ENCODE measurements at regions not wholly inside any gene's neighbourhood (a gene's known extent, or its start where the extent isn't known, plus 50 kb on each side); places are given as distances from the start of the nearest gene placed in this dataset.

DNA sequence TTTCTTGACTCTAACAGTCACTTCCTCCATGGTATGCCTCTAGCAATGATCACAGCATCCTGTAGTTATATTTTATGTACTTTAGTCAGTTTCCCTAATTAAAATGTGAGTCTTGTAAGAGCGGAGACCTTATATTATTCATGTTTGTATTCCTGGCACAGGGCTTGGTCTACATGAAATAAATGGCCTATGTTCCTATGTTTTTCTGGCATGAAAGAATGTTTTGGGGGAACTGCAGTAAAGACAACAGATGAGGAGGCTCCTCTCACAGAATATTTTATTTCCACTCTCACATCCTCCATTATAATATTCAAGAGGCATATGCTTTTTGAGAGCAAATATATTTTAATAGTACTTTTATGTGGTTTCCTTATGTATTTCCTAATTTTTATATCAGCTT lies 429.8 kb upstream of the PDE3A start:
- RAD21 ChIA-PET (ENCODE audit: low non-redundant PET in 1 of 2, low total read pairs in 2 of 2, uncharacterized antibody in 2 of 2, unreplicated experiment in 2 of 2): no interaction called here
- no peaks in the 10 kb centered on the region for H3K9me3 ChIP-seq (ENCODE audit: control insufficient read depth in 1 of 2, insufficient read depth in 1 of 2, low read depth in 1 of 2, low read length in 2 of 2)
- no peak for DNase-seq (ENCODE audit: low read depth, low spot score)
- no peaks in the 10 kb centered on the region for H4K20me1 ChIP-seq (ENCODE audit: insufficient read depth)
- no TSS peak for BruUV-seq (replicated peaks)
- no peak overlapping the region for H3K9ac ChIP-seq (ENCODE audit: low read length)
- H3K79me2 ChIP-seq (ENCODE audit: insufficient read depth, low read length): no peaks in the 10 kb centered on the region
- TF ChIP-seq JUND (IDR thresholded peaks at IDR 0.05) (no peak), EZH2phosphoT487 (IDR thresholded peaks at IDR 0.05; ENCODE audit: borderline replicate concordance) (no peak), CEBPB (IDR thresholded peaks at IDR 0.05; ENCODE audit: low read depth) (no peak), EGR1 (IDR thresholded peaks at IDR 0.05; ENCODE audit: low read depth) (no peak), TCF7L2 (IDR thresholded peaks at IDR 0.05; ENCODE audit: borderline replicate concordance, extremely low read depth, insufficient read depth, insufficient read length) (no peak), YY1 (IDR thresholded peaks at IDR 0.05; ENCODE audit: extremely low read depth, insufficient replicate concordance, low read depth, low read length) (no peak), SP1 (IDR thresholded peaks at IDR 0.05; ENCODE audit: low read depth) (no peak), EZH2 (IDR thresholded peaks at IDR 0.05) (no peak), RAD21 (IDR thresholded peaks at IDR 0.05; ENCODE audit: low read depth) (no peak)
- TF ChIP-seq, protein P1, sequence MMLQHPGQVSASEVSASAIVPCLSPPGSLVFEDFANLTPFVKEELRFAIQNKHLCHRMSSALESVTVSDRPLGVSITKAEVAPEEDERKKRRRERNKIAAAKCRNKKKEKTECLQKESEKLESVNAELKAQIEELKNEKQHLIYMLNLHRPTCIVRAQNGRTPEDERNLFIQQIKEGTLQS (IDR thresholded peaks at IDR 0.05): no peak
- TF ChIP-seq, protein P2, sequence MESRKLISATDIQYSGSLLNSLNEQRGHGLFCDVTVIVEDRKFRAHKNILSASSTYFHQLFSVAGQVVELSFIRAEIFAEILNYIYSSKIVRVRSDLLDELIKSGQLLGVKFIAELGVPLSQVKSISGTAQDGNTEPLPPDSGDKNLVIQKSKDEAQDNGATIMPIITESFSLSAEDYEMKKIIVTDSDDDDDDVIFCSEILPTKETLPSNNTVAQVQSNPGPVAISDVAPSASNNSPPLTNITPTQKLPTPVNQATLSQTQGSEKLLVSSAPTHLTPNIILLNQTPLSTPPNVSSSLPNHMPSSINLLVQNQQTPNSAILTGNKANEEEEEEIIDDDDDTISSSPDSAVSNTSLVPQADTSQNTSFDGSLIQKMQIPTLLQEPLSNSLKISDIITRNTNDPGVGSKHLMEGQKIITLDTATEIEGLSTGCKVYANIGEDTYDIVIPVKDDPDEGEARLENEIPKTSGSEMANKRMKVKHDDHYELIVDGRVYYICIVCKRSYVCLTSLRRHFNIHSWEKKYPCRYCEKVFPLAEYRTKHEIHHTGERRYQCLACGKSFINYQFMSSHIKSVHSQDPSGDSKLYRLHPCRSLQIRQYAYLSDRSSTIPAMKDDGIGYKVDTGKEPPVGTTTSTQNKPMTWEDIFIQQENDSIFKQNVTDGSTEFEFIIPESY (IDR thresholded peaks at IDR 0.05; ENCODE audit: extremely low read depth, insufficient replicate concordance, low read length): no peak
- TF ChIP-seq, protein P3, sequence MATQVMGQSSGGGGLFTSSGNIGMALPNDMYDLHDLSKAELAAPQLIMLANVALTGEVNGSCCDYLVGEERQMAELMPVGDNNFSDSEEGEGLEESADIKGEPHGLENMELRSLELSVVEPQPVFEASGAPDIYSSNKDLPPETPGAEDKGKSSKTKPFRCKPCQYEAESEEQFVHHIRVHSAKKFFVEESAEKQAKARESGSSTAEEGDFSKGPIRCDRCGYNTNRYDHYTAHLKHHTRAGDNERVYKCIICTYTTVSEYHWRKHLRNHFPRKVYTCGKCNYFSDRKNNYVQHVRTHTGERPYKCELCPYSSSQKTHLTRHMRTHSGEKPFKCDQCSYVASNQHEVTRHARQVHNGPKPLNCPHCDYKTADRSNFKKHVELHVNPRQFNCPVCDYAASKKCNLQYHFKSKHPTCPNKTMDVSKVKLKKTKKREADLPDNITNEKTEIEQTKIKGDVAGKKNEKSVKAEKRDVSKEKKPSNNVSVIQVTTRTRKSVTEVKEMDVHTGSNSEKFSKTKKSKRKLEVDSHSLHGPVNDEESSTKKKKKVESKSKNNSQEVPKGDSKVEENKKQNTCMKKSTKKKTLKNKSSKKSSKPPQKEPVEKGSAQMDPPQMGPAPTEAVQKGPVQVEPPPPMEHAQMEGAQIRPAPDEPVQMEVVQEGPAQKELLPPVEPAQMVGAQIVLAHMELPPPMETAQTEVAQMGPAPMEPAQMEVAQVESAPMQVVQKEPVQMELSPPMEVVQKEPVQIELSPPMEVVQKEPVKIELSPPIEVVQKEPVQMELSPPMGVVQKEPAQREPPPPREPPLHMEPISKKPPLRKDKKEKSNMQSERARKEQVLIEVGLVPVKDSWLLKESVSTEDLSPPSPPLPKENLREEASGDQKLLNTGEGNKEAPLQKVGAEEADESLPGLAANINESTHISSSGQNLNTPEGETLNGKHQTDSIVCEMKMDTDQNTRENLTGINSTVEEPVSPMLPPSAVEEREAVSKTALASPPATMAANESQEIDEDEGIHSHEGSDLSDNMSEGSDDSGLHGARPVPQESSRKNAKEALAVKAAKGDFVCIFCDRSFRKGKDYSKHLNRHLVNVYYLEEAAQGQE (IDR thresholded peaks at IDR 0.05; ENCODE audit: low read depth): no peak
- TF ChIP-seq, protein P4, sequence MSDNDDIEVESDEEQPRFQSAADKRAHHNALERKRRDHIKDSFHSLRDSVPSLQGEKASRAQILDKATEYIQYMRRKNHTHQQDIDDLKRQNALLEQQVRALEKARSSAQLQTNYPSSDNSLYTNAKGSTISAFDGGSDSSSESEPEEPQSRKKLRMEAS (IDR thresholded peaks at IDR 0.05): no peak
- no peak overlapping the region for H3K4me3 ChIP-seq (replicated peaks in 1 of 2; ENCODE audit: low read depth in 1 of 2, low read length in 2 of 2)
- H3K4me1 ChIP-seq (ENCODE audit: control insufficient read depth in 1 of 2, insufficient read depth in 2 of 2, low read length in 2 of 2): no peaks in the 10 kb centered on the region
- ATAC-seq: no peak
- intact Hi-C loops (cut with micrococcal nuclease): no loop called here
- H3K27ac ChIP-seq (ENCODE audit: low read depth, low read length): no peak overlapping the region
- no peaks in the 10 kb centered on the region for H3K36me3 ChIP-seq (ENCODE audit: control insufficient read depth in 1 of 2, insufficient read depth in 2 of 2, low read length in 2 of 2)
- no peaks in the 10 kb centered on the region for H3K9me2 ChIP-seq (ENCODE audit: insufficient read depth)
- no peak overlapping the region for H3K4me2 ChIP-seq (ENCODE audit: low read length)
- POLR2A ChIA-PET: no interaction called here
- CTCF ChIA-PET: no interaction called here
- H3K27me3 ChIP-seq (ENCODE audit: insufficient read depth, low read length): no peaks in the 10 kb centered on the region
- H2AFZ ChIP-seq (ENCODE audit: low read depth, low read length, poor library complexity, severe bottlenecking): no peak overlapping the region
